ENCODE measurements at regions not wholly inside any gene's neighbourhood (a gene's known extent, or its start where the extent isn't known, plus 50 kb on each side); places are given as distances from the start of the nearest gene placed in this dataset.
A peak's percentile ranks its signal among the peaks of the same experiment; 100 is the strongest.

- TF ChIP-seq POLR2AphosphoS5 (IDR thresholded peaks at IDR 0.05; ENCODE audit: low read depth, low read length) (no peak), POLR2A (IDR thresholded peaks at IDR 0.05; ENCODE audit: low read depth, low read length) (no peak), TAF1 (IDR thresholded peaks at IDR 0.05; ENCODE audit: borderline replicate concordance, low read depth, low read length) (no peak)
- DNase-seq (ENCODE audit: insufficient read length): no peak
- no peak for FAIRE-seq
These were observed 440.1 kb downstream of the PREX1 start for GRCh38 chr20:48387675-48388074.

GRCh38 chr20:48385527-48385926 lies 442.3 kb downstream of the PREX1 start:
- TF ChIP-seq TAF1 (IDR thresholded peaks at IDR 0.05; ENCODE audit: borderline replicate concordance, low read depth, low read length): no peak
- no peak for TF ChIP-seq POLR2AphosphoS5 (IDR thresholded peaks at IDR 0.05; ENCODE audit: low read depth, low read length)
- no peak for TF ChIP-seq POLR2A (IDR thresholded peaks at IDR 0.05; ENCODE audit: low read depth, low read length)
- DNase-seq (ENCODE audit: insufficient read length) (no peak), FAIRE-seq (no peak)

GRCh38 chr20:48385114-48385513 lies 442.7 kb downstream of the PREX1 start:
- DNase-seq (ENCODE audit: insufficient read length) (no peak), FAIRE-seq (no peak)
- TF ChIP-seq POLR2A (IDR thresholded peaks at IDR 0.05; ENCODE audit: low read depth, low read length) (no peak), TAF1 (IDR thresholded peaks at IDR 0.05; ENCODE audit: borderline replicate concordance, low read depth, low read length) (no peak), POLR2AphosphoS5 (IDR thresholded peaks at IDR 0.05; ENCODE audit: low read depth, low read length) (no peak)

GRCh38 chr20:48384147-48384818 lies 443.5 kb downstream of the PREX1 start:
- no peak for TF ChIP-seq POLR2AphosphoS5 (IDR thresholded peaks at IDR 0.05; ENCODE audit: low read depth, low read length)
- no peak for TF ChIP-seq TAF1 (IDR thresholded peaks at IDR 0.05; ENCODE audit: borderline replicate concordance, low read depth, low read length)
- no peak for TF ChIP-seq POLR2A (IDR thresholded peaks at IDR 0.05; ENCODE audit: low read depth, low read length)
- DNase-seq (ENCODE audit: insufficient read length): peak; percentile 43
- no peak for FAIRE-seq

GRCh38 chr20:48383252-48383651 lies 444.5 kb downstream of the PREX1 start:
- no peak for FAIRE-seq
- DNase-seq (ENCODE audit: insufficient read length): no peak
- no peak for TF ChIP-seq TAF1 (IDR thresholded peaks at IDR 0.05; ENCODE audit: borderline replicate concordance, low read depth, low read length)
- TF ChIP-seq POLR2AphosphoS5 (IDR thresholded peaks at IDR 0.05; ENCODE audit: low read depth, low read length): no peak
- TF ChIP-seq POLR2A (IDR thresholded peaks at IDR 0.05; ENCODE audit: low read depth, low read length): no peak

GRCh38 chr20:48382304-48382703 lies 445.5 kb downstream of the PREX1 start:
- no peak for FAIRE-seq
- DNase-seq (ENCODE audit: insufficient read length): no peak
- TF ChIP-seq TAF1 (IDR thresholded peaks at IDR 0.05; ENCODE audit: borderline replicate concordance, low read depth, low read length): no peak
- no peak for TF ChIP-seq POLR2A (IDR thresholded peaks at IDR 0.05; ENCODE audit: low read depth, low read length)
- no peak for TF ChIP-seq POLR2AphosphoS5 (IDR thresholded peaks at IDR 0.05; ENCODE audit: low read depth, low read length)

GRCh38 chr20:48381353-48382120 lies 446.3 kb downstream of the PREX1 start:
- no peak for TF ChIP-seq POLR2A (IDR thresholded peaks at IDR 0.05; ENCODE audit: low read depth, low read length)
- TF ChIP-seq POLR2AphosphoS5 (IDR thresholded peaks at IDR 0.05; ENCODE audit: low read depth, low read length): no peak
- no peak for TF ChIP-seq TAF1 (IDR thresholded peaks at IDR 0.05; ENCODE audit: borderline replicate concordance, low read depth, low read length)
- DNase-seq (ENCODE audit: insufficient read length) (no peak), FAIRE-seq (no peak)

GRCh38 chr20:48380661-48381060 lies 447.1 kb downstream of the PREX1 start:
- TF ChIP-seq POLR2AphosphoS5 (IDR thresholded peaks at IDR 0.05; ENCODE audit: low read depth, low read length) (no peak), POLR2A (IDR thresholded peaks at IDR 0.05; ENCODE audit: low read depth, low read length) (no peak)
- FAIRE-seq (no peak), DNase-seq (ENCODE audit: insufficient read length) (no peak)

- DNase-seq (ENCODE audit: insufficient read length): no peak
- TF ChIP-seq POLR2AphosphoS5 (IDR thresholded peaks at IDR 0.05; ENCODE audit: low read depth, low read length): no peak
- no peak for TF ChIP-seq TAF1 (IDR thresholded peaks at IDR 0.05; ENCODE audit: borderline replicate concordance, low read depth, low read length)
- TF ChIP-seq POLR2A (IDR thresholded peaks at IDR 0.05; ENCODE audit: low read depth, low read length): no peak
- no peak for FAIRE-seq
These were observed 448.7 kb downstream of the PREX1 start for GRCh38 chr20:48378976-48379675.

GRCh38 chr20:48377940-48378339 lies 449.9 kb downstream of the PREX1 start:
- TF ChIP-seq POLR2AphosphoS5 (IDR thresholded peaks at IDR 0.05; ENCODE audit: low read depth, low read length) (no peak), TAF1 (IDR thresholded peaks at IDR 0.05; ENCODE audit: borderline replicate concordance, low read depth, low read length) (no peak), POLR2A (IDR thresholded peaks at IDR 0.05; ENCODE audit: low read depth, low read length) (no peak)
- FAIRE-seq: no peak
- no peak for DNase-seq (ENCODE audit: insufficient read length)

- FAIRE-seq (no peak), DNase-seq (ENCODE audit: insufficient read length) (no peak)
- TF ChIP-seq POLR2AphosphoS5 (IDR thresholded peaks at IDR 0.05; ENCODE audit: low read depth, low read length) (no peak), TAF1 (IDR thresholded peaks at IDR 0.05; ENCODE audit: borderline replicate concordance, low read depth, low read length) (no peak), POLR2A (IDR thresholded peaks at IDR 0.05; ENCODE audit: low read depth, low read length) (no peak)
These were observed 452.0 kb downstream of the PREX1 start for GRCh38 chr20:48375804-48376203.
